ENCODE measurements at regions not wholly inside any gene's neighbourhood (a gene's known extent, or its start where the extent isn't known, plus 50 kb on each side); places are given as distances from the start of the nearest gene placed in this dataset.

- H3K9ac ChIP-seq (ENCODE audit: low read length) = no peak overlapping the region
- TF ChIP-seq EZH2 (optimal IDR thresholded peaks at IDR 0.05; ENCODE audit: low read depth, low read length) (no peak), EZH2phosphoT487 (IDR thresholded peaks at IDR 0.05; ENCODE audit: low read length) (no peak)
- TF ChIP-seq, protein P1, sequence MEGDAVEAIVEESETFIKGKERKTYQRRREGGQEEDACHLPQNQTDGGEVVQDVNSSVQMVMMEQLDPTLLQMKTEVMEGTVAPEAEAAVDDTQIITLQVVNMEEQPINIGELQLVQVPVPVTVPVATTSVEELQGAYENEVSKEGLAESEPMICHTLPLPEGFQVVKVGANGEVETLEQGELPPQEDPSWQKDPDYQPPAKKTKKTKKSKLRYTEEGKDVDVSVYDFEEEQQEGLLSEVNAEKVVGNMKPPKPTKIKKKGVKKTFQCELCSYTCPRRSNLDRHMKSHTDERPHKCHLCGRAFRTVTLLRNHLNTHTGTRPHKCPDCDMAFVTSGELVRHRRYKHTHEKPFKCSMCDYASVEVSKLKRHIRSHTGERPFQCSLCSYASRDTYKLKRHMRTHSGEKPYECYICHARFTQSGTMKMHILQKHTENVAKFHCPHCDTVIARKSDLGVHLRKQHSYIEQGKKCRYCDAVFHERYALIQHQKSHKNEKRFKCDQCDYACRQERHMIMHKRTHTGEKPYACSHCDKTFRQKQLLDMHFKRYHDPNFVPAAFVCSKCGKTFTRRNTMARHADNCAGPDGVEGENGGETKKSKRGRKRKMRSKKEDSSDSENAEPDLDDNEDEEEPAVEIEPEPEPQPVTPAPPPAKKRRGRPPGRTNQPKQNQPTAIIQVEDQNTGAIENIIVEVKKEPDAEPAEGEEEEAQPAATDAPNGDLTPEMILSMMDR (IDR thresholded peaks at IDR 0.05; ENCODE audit: low read length) = no peak
- H3K9me2 ChIP-seq (replicated peaks; ENCODE audit: insufficient read depth, low read length) = no peaks in the 10 kb centered on the region
- H3K36me3 ChIP-seq (replicated peaks; ENCODE audit: insufficient read depth, low read length) = no peaks in the 10 kb centered on the region
- DNase-seq = no peak
- no peaks in the 10 kb centered on the region for H3K79me2 ChIP-seq (ENCODE audit: low read length)
- no peaks in the 10 kb centered on the region for H3K27me3 ChIP-seq (replicated peaks; ENCODE audit: insufficient read depth, low read length)
- H3K4me3 ChIP-seq (ENCODE audit: low read length) = no peak overlapping the region
- no peaks in the 10 kb centered on the region for H3F3A ChIP-seq (ENCODE audit: insufficient read depth, low read length)
- H3K9me3 ChIP-seq (replicated peaks; ENCODE audit: insufficient read depth, low read length) = no peaks in the 10 kb centered on the region
- no peak overlapping the region for H3K4me2 ChIP-seq (ENCODE audit: low read depth, low read length)
- no peak overlapping the region for H3K27ac ChIP-seq (ENCODE audit: low read length)
- no peak overlapping the region for H2AFZ ChIP-seq (ENCODE audit: low read length)
- H4K20me1 ChIP-seq (ENCODE audit: insufficient read depth, low read length) = no peaks in the 10 kb centered on the region
- no peaks in the 10 kb centered on the region for H3K4me1 ChIP-seq (ENCODE audit: low read length)
Observed at GRCh38 chr3:20546636-20547035, 360.6 kb upstream of the SGO1 start.

DNA sequence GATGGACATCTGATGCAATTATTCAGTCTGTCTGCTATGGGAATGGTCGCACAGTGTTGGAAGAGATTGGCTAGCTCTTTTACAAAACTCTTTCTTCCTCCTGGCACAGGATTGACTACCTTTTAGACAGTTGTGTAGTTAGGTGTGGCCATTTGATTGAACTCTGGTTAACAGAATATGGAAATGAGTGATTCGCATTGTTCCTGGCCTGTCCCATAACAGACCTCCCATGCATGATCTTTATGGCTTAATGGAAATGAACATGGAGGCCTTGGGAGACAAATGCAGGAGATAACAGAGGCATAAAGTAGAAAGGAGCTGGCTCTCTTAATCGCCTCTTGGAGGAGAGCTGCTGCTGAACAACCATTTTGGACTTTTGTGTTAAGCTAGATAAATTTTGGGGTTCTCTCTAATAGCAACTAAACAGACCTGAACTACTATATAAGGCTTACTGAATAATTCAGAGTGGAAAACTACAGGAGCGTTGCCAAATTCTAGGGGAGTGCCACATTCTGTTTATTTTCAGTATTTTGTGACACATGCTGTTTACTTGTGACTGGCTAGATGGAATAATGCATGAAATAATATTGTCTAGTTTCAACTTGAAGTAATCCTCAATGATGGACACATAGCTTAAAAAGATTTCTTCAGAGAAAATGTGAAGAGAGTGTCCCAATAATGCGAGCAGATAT lies 357.7 kb upstream of the SGO1 start:
- no peak for DNase-seq
- TF ChIP-seq, protein P1 (IDR thresholded peaks at IDR 0.05; ENCODE audit: low read length) = no peak
- no peak for TF ChIP-seq EZH2phosphoT487 (IDR thresholded peaks at IDR 0.05; ENCODE audit: low read length)
- no peak for TF ChIP-seq EZH2 (optimal IDR thresholded peaks at IDR 0.05; ENCODE audit: low read depth, low read length)
- Histone ChIP-seq H3K36me3 (replicated peaks; ENCODE audit: insufficient read depth, low read length) (no peaks in the 10 kb centered on the region), H4K20me1 (ENCODE audit: insufficient read depth, low read length) (no peaks in the 10 kb centered on the region), H2AFZ (ENCODE audit: low read length) (no peak overlapping the region), H3K9ac (ENCODE audit: low read length) (no peak overlapping the region), H3K9me2 (replicated peaks; ENCODE audit: insufficient read depth, low read length) (no peaks in the 10 kb centered on the region), H3K4me2 (ENCODE audit: low read depth, low read length) (no peak overlapping the region), H3K79me2 (ENCODE audit: low read length) (no peaks in the 10 kb centered on the region), H3K4me1 (ENCODE audit: low read length) (no peaks in the 10 kb centered on the region), H3F3A (ENCODE audit: insufficient read depth, low read length) (no peaks in the 10 kb centered on the region), H3K27ac (ENCODE audit: low read length) (no peak overlapping the region), H3K4me3 (ENCODE audit: low read length) (no peak overlapping the region), H3K27me3 (replicated peaks; ENCODE audit: insufficient read depth, low read length) (no peaks in the 10 kb centered on the region), H3K9me3 (replicated peaks; ENCODE audit: insufficient read depth, low read length) (no peaks in the 10 kb centered on the region)

DNA sequence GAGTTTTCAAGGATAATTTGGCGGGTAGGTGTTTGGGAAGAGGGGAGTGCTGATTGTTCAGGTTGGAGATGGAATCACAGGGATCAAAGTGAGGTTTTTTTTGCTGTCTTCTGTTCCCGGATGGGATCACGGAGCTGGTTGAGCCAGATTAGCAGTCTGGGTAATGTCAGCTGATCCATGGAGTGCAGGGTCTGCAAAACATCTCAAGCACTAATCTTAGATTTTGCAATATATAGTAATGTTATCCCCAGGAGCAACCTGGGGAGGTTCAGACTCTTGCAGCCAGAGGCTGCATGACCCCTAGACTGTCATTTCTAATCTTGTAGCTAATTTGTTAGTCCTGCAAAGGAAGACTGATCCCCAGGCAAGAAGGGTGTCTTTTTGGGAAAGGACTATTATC lies 354.1 kb upstream of the SGO1 start:
- Histone ChIP-seq H3K36me3 (replicated peaks; ENCODE audit: insufficient read depth, low read length) (no peaks in the 10 kb centered on the region), H3K79me2 (ENCODE audit: low read length) (no peaks in the 10 kb centered on the region), H3K9ac (ENCODE audit: low read length) (no peak overlapping the region), H3K4me2 (ENCODE audit: low read depth, low read length) (no peak overlapping the region), H3K9me3 (replicated peaks; ENCODE audit: insufficient read depth, low read length) (no peaks in the 10 kb centered on the region), H3K27me3 (replicated peaks; ENCODE audit: insufficient read depth, low read length) (no peaks in the 10 kb centered on the region), H4K20me1 (ENCODE audit: insufficient read depth, low read length) (no peaks in the 10 kb centered on the region), H3F3A (ENCODE audit: insufficient read depth, low read length) (no peaks in the 10 kb centered on the region), H3K4me1 (ENCODE audit: low read length) (no peaks in the 10 kb centered on the region), H3K4me3 (ENCODE audit: low read length) (no peak overlapping the region), H3K9me2 (replicated peaks; ENCODE audit: insufficient read depth, low read length) (no peaks in the 10 kb centered on the region), H2AFZ (ENCODE audit: low read length) (no peak overlapping the region), H3K27ac (ENCODE audit: low read length) (no peak overlapping the region)
- TF ChIP-seq EZH2phosphoT487 (IDR thresholded peaks at IDR 0.05; ENCODE audit: low read length) = no peak
- no peak for TF ChIP-seq EZH2 (optimal IDR thresholded peaks at IDR 0.05; ENCODE audit: low read depth, low read length)
- TF ChIP-seq, protein P1 (IDR thresholded peaks at IDR 0.05; ENCODE audit: low read length) = no peak
- DNase-seq = no peak
